ENCODE measurements at regions not wholly inside any gene's neighbourhood (a gene's known extent, or its start where the extent isn't known, plus 50 kb on each side); places are given as distances from the start of the nearest gene placed in this dataset.

DNA sequence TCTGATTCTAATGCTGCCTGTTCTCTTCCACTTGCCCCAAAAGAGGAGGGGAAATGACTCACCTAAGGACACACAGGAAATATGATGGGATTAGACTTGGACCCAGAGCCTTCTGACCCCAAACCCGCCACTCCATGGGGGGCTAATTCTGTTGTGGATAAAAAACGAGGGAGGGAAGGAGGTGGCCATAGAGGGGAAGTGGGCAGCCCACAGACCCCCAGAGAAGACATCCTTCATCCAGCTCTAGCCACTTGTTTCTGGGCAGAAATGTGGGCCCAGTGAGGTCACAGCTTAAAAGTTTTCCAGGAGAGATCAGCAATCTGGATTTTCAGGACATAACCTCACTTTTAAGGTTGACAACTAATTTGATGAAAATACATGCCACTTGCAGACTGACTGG, 202.1 kb downstream of the ANKRD60 start:
- TF ChIP-seq, protein P1, sequence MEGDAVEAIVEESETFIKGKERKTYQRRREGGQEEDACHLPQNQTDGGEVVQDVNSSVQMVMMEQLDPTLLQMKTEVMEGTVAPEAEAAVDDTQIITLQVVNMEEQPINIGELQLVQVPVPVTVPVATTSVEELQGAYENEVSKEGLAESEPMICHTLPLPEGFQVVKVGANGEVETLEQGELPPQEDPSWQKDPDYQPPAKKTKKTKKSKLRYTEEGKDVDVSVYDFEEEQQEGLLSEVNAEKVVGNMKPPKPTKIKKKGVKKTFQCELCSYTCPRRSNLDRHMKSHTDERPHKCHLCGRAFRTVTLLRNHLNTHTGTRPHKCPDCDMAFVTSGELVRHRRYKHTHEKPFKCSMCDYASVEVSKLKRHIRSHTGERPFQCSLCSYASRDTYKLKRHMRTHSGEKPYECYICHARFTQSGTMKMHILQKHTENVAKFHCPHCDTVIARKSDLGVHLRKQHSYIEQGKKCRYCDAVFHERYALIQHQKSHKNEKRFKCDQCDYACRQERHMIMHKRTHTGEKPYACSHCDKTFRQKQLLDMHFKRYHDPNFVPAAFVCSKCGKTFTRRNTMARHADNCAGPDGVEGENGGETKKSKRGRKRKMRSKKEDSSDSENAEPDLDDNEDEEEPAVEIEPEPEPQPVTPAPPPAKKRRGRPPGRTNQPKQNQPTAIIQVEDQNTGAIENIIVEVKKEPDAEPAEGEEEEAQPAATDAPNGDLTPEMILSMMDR (IDR thresholded peaks at IDR 0.05), result no peak
- TF ChIP-seq POLR2A (IDR thresholded peaks at IDR 0.05), result no peak

Data from uterus (tissue), 2 donors.